ENCODE measurements at regions not wholly inside any gene's neighbourhood (a gene's known extent, or its start where the extent isn't known, plus 50 kb on each side); places are given as distances from the start of the nearest gene placed in this dataset.
"Not testable (repeated sequence)": the region's sequence is repeated elsewhere in the genome, so short reads cannot be mapped to it uniquely, and the experiment has no call there.

GRCh38 chr5:145446875-145447274, 388.3 kb downstream of the PRELID2 start:
- not testable (repeated sequence) for DNase-seq

GRCh38 chr5:145446412-145446811, 388.7 kb downstream of the PRELID2 start:
- no peak for DNase-seq

- no peak for DNase-seq
Measured at GRCh38 chr5:145445027-145445426, 390.1 kb downstream of the PRELID2 start.

- no peak for DNase-seq
Measured at GRCh38 chr5:145443964-145444363, 391.2 kb downstream of the PRELID2 start.

GRCh38 chr5:145443366-145443765, 391.8 kb downstream of the PRELID2 start:
- DNase-seq: no peak

- DNase-seq: not testable (repeated sequence)
Measured at GRCh38 chr5:145442661-145443060, 392.5 kb downstream of the PRELID2 start.

- no peak for DNase-seq
Measured at GRCh38 chr5:145441228-145441627, 393.9 kb downstream of the PRELID2 start.

GRCh38 chr5:145437627-145438026, 397.5 kb downstream of the PRELID2 start:
- no peak for DNase-seq

- DNase-seq: no peak
Measured at GRCh38 chr5:145433077-145433476, 402.1 kb downstream of the PRELID2 start.

- DNase-seq: no peak
Measured at GRCh38 chr5:145429170-145429569, 406.0 kb downstream of the PRELID2 start.

- DNase-seq: no peak
Measured at GRCh38 chr5:145408048-145408341, 427.1 kb downstream of the PRELID2 start.

- no peak for DNase-seq
Measured at GRCh38 chr5:145407300-145408047, 427.7 kb downstream of the PRELID2 start.

- no peak for DNase-seq
Measured at GRCh38 chr5:145403992-145404391, 431.1 kb downstream of the PRELID2 start.

GRCh38 chr5:145396888-145397287, 438.3 kb downstream of the PRELID2 start:
- no peak for DNase-seq

GRCh38 chr5:145395151-145395550, 440.0 kb downstream of the PRELID2 start:
- not testable (repeated sequence) for DNase-seq

- no peak for DNase-seq
Measured at GRCh38 chr5:145393426-145393825, 441.7 kb downstream of the PRELID2 start.

GRCh38 chr5:145389047-145389446, 446.1 kb downstream of the PRELID2 start:
- no peak for DNase-seq

- no peak for DNase-seq
Measured at GRCh38 chr5:145385276-145385675, 449.9 kb downstream of the PRELID2 start.

- DNase-seq: no peak
Measured at GRCh38 chr5:145378226-145378625, 456.9 kb downstream of the PRELID2 start.

GRCh38 chr5:145375521-145375920, 459.6 kb downstream of the PRELID2 start:
- DNase-seq: no peak

GRCh38 chr5:145365464-145365863, 469.7 kb downstream of the PRELID2 start:
- DNase-seq: no peak

GRCh38 chr5:145362266-145362665, 472.9 kb downstream of the PRELID2 start:
- DNase-seq: no peak

- no peak for DNase-seq
Measured at GRCh38 chr5:145360936-145361335, 474.2 kb downstream of the PRELID2 start.

GRCh38 chr5:145350513-145350912, 484.6 kb downstream of the PRELID2 start:
- no peak for DNase-seq

- no peak for DNase-seq
Measured at GRCh38 chr5:145347026-145347616, 488.0 kb downstream of the PRELID2 start.

Data from bone marrow (tissue), 2 donors.